ENCODE measurements at regions not wholly inside any gene's neighbourhood (a gene's known extent, or its start where the extent isn't known, plus 50 kb on each side); places are given as distances from the start of the nearest gene placed in this dataset.

DNA sequence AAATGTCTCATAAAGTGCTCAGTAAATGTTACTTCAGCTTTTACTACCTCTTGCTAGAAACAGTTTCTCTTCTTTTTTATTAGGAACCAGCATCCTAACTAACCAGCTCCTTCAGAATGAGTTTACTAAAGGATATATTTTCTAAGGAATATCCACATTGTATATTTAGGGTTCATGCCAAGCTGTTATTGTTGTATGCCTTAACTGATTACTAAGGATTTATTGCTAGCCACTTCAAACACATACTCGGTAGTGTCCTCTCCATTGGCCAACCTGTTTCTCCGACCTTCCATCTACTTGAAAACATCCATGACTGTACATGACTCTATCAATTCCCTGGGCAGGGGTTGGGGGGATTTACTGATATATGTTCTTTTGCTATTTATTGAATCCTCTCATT, 906.3 kb upstream of the SORCS1 start:
- TF ChIP-seq POLR2A (IDR thresholded peaks at IDR 0.05; ENCODE audit: control extremely low read depth in 1 of 2, low read depth in 2 of 2, low read length in 2 of 2) (no peak), TEAD4 (IDR thresholded peaks at IDR 0.05; ENCODE audit: low read depth, low read length) (no peak), EP300 (IDR thresholded peaks at IDR 0.05; ENCODE audit: borderline replicate concordance in 1 of 2, low read depth in 2 of 2, low read length in 2 of 2) (no peak), ZNF274 (IDR thresholded peaks at IDR 0.05; ENCODE audit: borderline replicate concordance, extremely low read depth, low read length) (no peak), KDM1A (IDR thresholded peaks at IDR 0.05; ENCODE audit: borderline replicate concordance, low read length) (no peak), BCL11A (IDR thresholded peaks at IDR 0.05; ENCODE audit: low read depth in 2 of 2, low read length in 2 of 2) (no peak), EZH2 (IDR thresholded peaks at IDR 0.05; ENCODE audit: low read depth, low read length, severe bottlenecking) (no peak), E2F6 (IDR thresholded peaks at IDR 0.05) (no peak)
- TF ChIP-seq, protein P1, sequence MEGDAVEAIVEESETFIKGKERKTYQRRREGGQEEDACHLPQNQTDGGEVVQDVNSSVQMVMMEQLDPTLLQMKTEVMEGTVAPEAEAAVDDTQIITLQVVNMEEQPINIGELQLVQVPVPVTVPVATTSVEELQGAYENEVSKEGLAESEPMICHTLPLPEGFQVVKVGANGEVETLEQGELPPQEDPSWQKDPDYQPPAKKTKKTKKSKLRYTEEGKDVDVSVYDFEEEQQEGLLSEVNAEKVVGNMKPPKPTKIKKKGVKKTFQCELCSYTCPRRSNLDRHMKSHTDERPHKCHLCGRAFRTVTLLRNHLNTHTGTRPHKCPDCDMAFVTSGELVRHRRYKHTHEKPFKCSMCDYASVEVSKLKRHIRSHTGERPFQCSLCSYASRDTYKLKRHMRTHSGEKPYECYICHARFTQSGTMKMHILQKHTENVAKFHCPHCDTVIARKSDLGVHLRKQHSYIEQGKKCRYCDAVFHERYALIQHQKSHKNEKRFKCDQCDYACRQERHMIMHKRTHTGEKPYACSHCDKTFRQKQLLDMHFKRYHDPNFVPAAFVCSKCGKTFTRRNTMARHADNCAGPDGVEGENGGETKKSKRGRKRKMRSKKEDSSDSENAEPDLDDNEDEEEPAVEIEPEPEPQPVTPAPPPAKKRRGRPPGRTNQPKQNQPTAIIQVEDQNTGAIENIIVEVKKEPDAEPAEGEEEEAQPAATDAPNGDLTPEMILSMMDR (IDR thresholded peaks at IDR 0.05; ENCODE audit: control extremely low read depth in 1 of 3, insufficient read depth in 1 of 3, low read depth in 1 of 3, low read length in 3 of 3): no peak
- TF ChIP-seq, protein P2, sequence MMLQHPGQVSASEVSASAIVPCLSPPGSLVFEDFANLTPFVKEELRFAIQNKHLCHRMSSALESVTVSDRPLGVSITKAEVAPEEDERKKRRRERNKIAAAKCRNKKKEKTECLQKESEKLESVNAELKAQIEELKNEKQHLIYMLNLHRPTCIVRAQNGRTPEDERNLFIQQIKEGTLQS (IDR thresholded peaks at IDR 0.05; ENCODE audit: insufficient read depth, low read depth, low read length): no peak
